Body of pancreas (tissue), 4 donors: ENCODE measurements at regions not wholly inside any gene's neighbourhood (a gene's known extent, or its start where the extent isn't known, plus 50 kb on each side); places are given as distances from the start of the nearest gene placed in this dataset.

Experiments
- CTCF ChIP-seq, 7 experiments: fragments of 450-650 bp in 4 of 7; fragments of 200-600 bp in 3 of 7; sonication (generic) in 3 of 7; IDR thresholded peaks; one replicate each; pipeline ENCODE4 v1.5.1; 2016 to 2019; ENCODE audit warnings: antibody characterized with exemption in 7 of 7
- POLR2A ChIP-seq, 3 donors: fragments of 450-650 bp; IDR thresholded peaks; one replicate each; pipeline ENCODE4 v1.6.1; 2016; ENCODE audit warnings: antibody characterized with exemption in 3 of 3, mild to moderate bottlenecking in 2 of 3

DNA sequence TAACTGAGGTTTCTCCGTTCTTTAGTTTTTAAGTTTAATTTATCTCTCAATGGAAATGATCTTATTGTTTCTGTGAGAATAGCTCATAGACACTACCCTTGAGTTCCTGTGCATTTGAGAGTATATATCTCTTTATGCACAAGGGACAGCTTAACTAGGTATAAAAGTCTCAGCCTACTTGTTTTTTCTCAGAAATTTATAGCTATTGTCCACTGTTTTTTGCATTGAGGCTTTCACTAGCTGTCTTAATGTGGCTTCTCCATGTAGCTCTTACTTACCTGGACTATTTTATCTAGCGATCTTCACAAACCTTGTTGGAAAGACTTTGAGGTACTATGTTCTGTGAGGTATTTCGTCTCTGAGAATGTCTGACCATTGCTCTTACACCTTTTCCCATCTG is 153.9 kb upstream of the RTL1 start:
- no peak for TF ChIP-seq CTCF (IDR thresholded peaks at IDR 0.05)
- no peak for TF ChIP-seq POLR2A (IDR thresholded peaks at IDR 0.05)
